ENCODE measurements at regions not wholly inside any gene's neighbourhood (a gene's known extent, or its start where the extent isn't known, plus 50 kb on each side); places are given as distances from the start of the nearest gene placed in this dataset.

GRCh38 chr2:146287281-146287680 lies 1557.5 kb upstream of the ACVR2A start:
- Mint-ChIP-seq H3K27me3 (no peaks in the 10 kb centered on the region), H3K4me1 (no peaks in the 10 kb centered on the region), H3K4me3 (no peak overlapping the region), H3K27ac (no peak overlapping the region), H3K36me3 (ENCODE audit: low read depth) (no peaks in the 10 kb centered on the region)
- ATAC-seq (no peak), DNase-seq (no peak)
- no peaks in the 10 kb centered on the region for H3K9me3 ChIP-seq (ENCODE audit: control insufficient read depth, low read length, poor library complexity, severe bottlenecking)

GRCh38 chr2:146278881-146279280 lies 1565.9 kb upstream of the ACVR2A start:
- no peak for DNase-seq
- Mint-ChIP-seq H3K27ac (no peak overlapping the region), H3K4me3 (no peak overlapping the region), H3K27me3 (no peaks in the 10 kb centered on the region), H3K4me1 (no peaks in the 10 kb centered on the region), H3K36me3 (ENCODE audit: low read depth) (no peaks in the 10 kb centered on the region)
- no peak for ATAC-seq
- no peaks in the 10 kb centered on the region for H3K9me3 ChIP-seq (ENCODE audit: control insufficient read depth, low read length, poor library complexity, severe bottlenecking)

GRCh38 chr2:146271131-146271831 lies 1573.5 kb upstream of the ACVR2A start:
- Mint-ChIP-seq H3K4me3 (no peak overlapping the region), H3K36me3 (ENCODE audit: low read depth) (no peaks in the 10 kb centered on the region), H3K27me3 (no peaks in the 10 kb centered on the region), H3K4me1 (no peaks in the 10 kb centered on the region), H3K27ac (no peak overlapping the region)
- DNase-seq (no peak), ATAC-seq (no peak)
- peaks cover 2% of the 10 kb centered on the region for H3K9me3 ChIP-seq (ENCODE audit: control insufficient read depth, low read length, poor library complexity, severe bottlenecking)

- DNase-seq: no peak
- no peak overlapping the region for H3K27ac Mint-ChIP-seq
- ATAC-seq: no peak
- H3K4me1 Mint-ChIP-seq: no peaks in the 10 kb centered on the region
- H3K9me3 ChIP-seq (ENCODE audit: control insufficient read depth, low read length, poor library complexity, severe bottlenecking): peaks cover 2% of the 10 kb centered on the region
- no peaks in the 10 kb centered on the region for H3K27me3 Mint-ChIP-seq
- no peak overlapping the region for H3K4me3 Mint-ChIP-seq
- H3K36me3 Mint-ChIP-seq (ENCODE audit: low read depth): no peaks in the 10 kb centered on the region
Measured at GRCh38 chr2:146270618-146271017, 1574.2 kb upstream of the ACVR2A start.

- Mint-ChIP-seq H3K27me3 (no peaks in the 10 kb centered on the region), H3K4me3 (no peak overlapping the region), H3K36me3 (ENCODE audit: low read depth) (no peaks in the 10 kb centered on the region), H3K4me1 (no peaks in the 10 kb centered on the region), H3K27ac (no peak overlapping the region)
- no peak for DNase-seq
- peaks cover 2% of the 10 kb centered on the region for H3K9me3 ChIP-seq (ENCODE audit: control insufficient read depth, low read length, poor library complexity, severe bottlenecking)
- no peak for ATAC-seq
Measured at GRCh38 chr2:146267093-146267492, 1577.7 kb upstream of the ACVR2A start.

GRCh38 chr2:146265656-146266055 lies 1579.2 kb upstream of the ACVR2A start:
- H3K27me3 Mint-ChIP-seq: no peaks in the 10 kb centered on the region
- ATAC-seq (no peak), DNase-seq (no peak)
- H3K4me1 Mint-ChIP-seq: no peaks in the 10 kb centered on the region
- no peak overlapping the region for H3K4me3 Mint-ChIP-seq
- no peaks in the 10 kb centered on the region for H3K36me3 Mint-ChIP-seq (ENCODE audit: low read depth)
- H3K9me3 ChIP-seq (ENCODE audit: control insufficient read depth, low read length, poor library complexity, severe bottlenecking): peaks cover 2% of the 10 kb centered on the region
- no peak overlapping the region for H3K27ac Mint-ChIP-seq

- Mint-ChIP-seq H3K27me3 (no peaks in the 10 kb centered on the region), H3K27ac (no peak overlapping the region), H3K36me3 (ENCODE audit: low read depth) (no peaks in the 10 kb centered on the region), H3K4me1 (no peaks in the 10 kb centered on the region), H3K4me3 (no peak overlapping the region)
- H3K9me3 ChIP-seq (ENCODE audit: control insufficient read depth, low read length, poor library complexity, severe bottlenecking): peaks cover 2% of the 10 kb centered on the region
- ATAC-seq (no peak), DNase-seq (no peak)
Measured at GRCh38 chr2:146262606-146263005, 1582.2 kb upstream of the ACVR2A start.

- Mint-ChIP-seq H3K4me3 (no peak overlapping the region), H3K27me3 (no peaks in the 10 kb centered on the region), H3K27ac (no peak overlapping the region), H3K36me3 (ENCODE audit: low read depth) (no peaks in the 10 kb centered on the region), H3K4me1 (no peaks in the 10 kb centered on the region)
- no peaks in the 10 kb centered on the region for H3K9me3 ChIP-seq (ENCODE audit: control insufficient read depth, low read length, poor library complexity, severe bottlenecking)
- ATAC-seq: no peak
- no peak for DNase-seq
Measured at GRCh38 chr2:146260551-146260950, 1584.3 kb upstream of the ACVR2A start.

GRCh38 chr2:146259816-146260215 lies 1585.0 kb upstream of the ACVR2A start:
- DNase-seq: no peak
- Mint-ChIP-seq H3K36me3 (ENCODE audit: low read depth) (no peaks in the 10 kb centered on the region), H3K27me3 (no peaks in the 10 kb centered on the region), H3K27ac (no peak overlapping the region), H3K4me1 (no peaks in the 10 kb centered on the region), H3K4me3 (no peak overlapping the region)
- no peak for ATAC-seq
- no peaks in the 10 kb centered on the region for H3K9me3 ChIP-seq (ENCODE audit: control insufficient read depth, low read length, poor library complexity, severe bottlenecking)

GRCh38 chr2:146258071-146258470 lies 1586.8 kb upstream of the ACVR2A start:
- no peaks in the 10 kb centered on the region for H3K9me3 ChIP-seq (ENCODE audit: control insufficient read depth, low read length, poor library complexity, severe bottlenecking)
- Mint-ChIP-seq H3K27ac (no peak overlapping the region), H3K4me3 (no peak overlapping the region), H3K36me3 (ENCODE audit: low read depth) (no peaks in the 10 kb centered on the region), H3K4me1 (no peaks in the 10 kb centered on the region), H3K27me3 (no peaks in the 10 kb centered on the region)
- no peak for DNase-seq
- no peak for ATAC-seq

- no peak for ATAC-seq
- H3K4me1 Mint-ChIP-seq: no peaks in the 10 kb centered on the region
- H3K27ac Mint-ChIP-seq: no peak overlapping the region
- H3K9me3 ChIP-seq (ENCODE audit: control insufficient read depth, low read length, poor library complexity, severe bottlenecking): no peaks in the 10 kb centered on the region
- H3K27me3 Mint-ChIP-seq: no peaks in the 10 kb centered on the region
- H3K36me3 Mint-ChIP-seq (ENCODE audit: low read depth): no peaks in the 10 kb centered on the region
- DNase-seq: no peak
- H3K4me3 Mint-ChIP-seq: no peak overlapping the region
Measured at GRCh38 chr2:146252119-146252518, 1592.7 kb upstream of the ACVR2A start.

- H3K9me3 ChIP-seq (ENCODE audit: control insufficient read depth, low read length, poor library complexity, severe bottlenecking): no peaks in the 10 kb centered on the region
- H3K27me3 Mint-ChIP-seq: no peaks in the 10 kb centered on the region
- DNase-seq (no peak), ATAC-seq (no peak)
- H3K27ac Mint-ChIP-seq: no peak overlapping the region
- H3K4me1 Mint-ChIP-seq: no peaks in the 10 kb centered on the region
- no peaks in the 10 kb centered on the region for H3K36me3 Mint-ChIP-seq (ENCODE audit: low read depth)
- H3K4me3 Mint-ChIP-seq: no peak overlapping the region
Measured at GRCh38 chr2:146251328-146251727, 1593.5 kb upstream of the ACVR2A start.

GRCh38 chr2:146246736-146247523 lies 1597.9 kb upstream of the ACVR2A start:
- H3K9me3 ChIP-seq (ENCODE audit: control insufficient read depth, low read length, poor library complexity, severe bottlenecking): no peaks in the 10 kb centered on the region
- H3K4me1 Mint-ChIP-seq: no peaks in the 10 kb centered on the region
- no peak for DNase-seq
- H3K4me3 Mint-ChIP-seq: no peak overlapping the region
- H3K27ac Mint-ChIP-seq: no peak overlapping the region
- H3K27me3 Mint-ChIP-seq: no peaks in the 10 kb centered on the region
- H3K36me3 Mint-ChIP-seq (ENCODE audit: low read depth): no peaks in the 10 kb centered on the region
- ATAC-seq: no peak
